ENCODE measurements at regions not wholly inside any gene's neighbourhood (a gene's known extent, or its start where the extent isn't known, plus 50 kb on each side); places are given as distances from the start of the nearest gene placed in this dataset.

GRCh38 chr1:72601035-72601674 is 318.8 kb upstream of the NEGR1 start:
- H3K4me3 Mint-ChIP-seq, result no peak overlapping the region
- H3K27ac Mint-ChIP-seq, result no peak overlapping the region
- POLR2A ChIA-PET, result no interaction called here
- H3K27me3 Mint-ChIP-seq (ENCODE audit: low read depth), result no peaks in the 10 kb centered on the region
- H3K9me3 Mint-ChIP-seq (ENCODE audit: insufficient read depth), result no peaks in the 10 kb centered on the region
- H3K36me3 Mint-ChIP-seq (ENCODE audit: low read depth), result no peaks in the 10 kb centered on the region
- CTCF ChIA-PET, result no interaction called here
- DNase-seq, result no peak
- ATAC-seq, result no peak
- H3K4me1 Mint-ChIP-seq (ENCODE audit: low read depth), result no peaks in the 10 kb centered on the region

DNA sequence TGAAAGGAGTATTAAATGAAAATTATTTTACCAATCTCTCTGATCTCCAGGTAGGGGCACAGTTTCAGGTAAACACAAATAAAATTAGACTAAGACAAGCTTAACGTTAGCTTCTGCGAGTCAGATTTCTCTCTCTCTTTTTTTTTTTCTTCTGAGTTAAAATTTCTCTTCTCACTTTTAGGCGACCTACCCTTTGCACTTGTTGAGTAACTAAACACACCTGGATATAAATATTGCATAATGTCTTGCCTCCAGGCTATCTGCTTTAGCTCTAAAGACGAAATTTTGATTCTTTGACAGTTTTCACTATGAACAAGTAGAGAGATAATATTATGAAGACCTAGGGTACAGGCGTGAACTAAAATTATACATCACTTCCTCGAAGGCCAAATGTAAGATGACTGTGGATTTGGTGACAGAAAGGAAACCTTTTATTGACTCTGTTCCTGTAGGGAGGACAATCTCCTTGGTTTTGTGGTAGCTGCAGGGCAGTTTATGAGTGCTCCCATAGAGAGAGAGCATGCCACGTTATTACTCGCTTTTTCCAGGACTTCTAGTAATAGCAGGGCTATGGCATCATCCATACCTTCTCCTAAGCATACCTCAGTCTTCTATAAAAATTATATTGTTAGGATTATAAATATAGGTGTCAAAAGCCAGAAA is 303.8 kb upstream of the NEGR1 start:
- CTCF ChIA-PET, result no interaction called here
- Mint-ChIP-seq H3K27me3 (ENCODE audit: low read depth) (no peaks in the 10 kb centered on the region), H3K9me3 (ENCODE audit: insufficient read depth) (no peaks in the 10 kb centered on the region), H3K36me3 (ENCODE audit: low read depth) (no peaks in the 10 kb centered on the region), H3K27ac (no peak overlapping the region), H3K4me1 (ENCODE audit: low read depth) (no peaks in the 10 kb centered on the region), H3K4me3 (no peak overlapping the region)
- POLR2A ChIA-PET, result no interaction called here
- DNase-seq, result no peak
- ATAC-seq, result no peak

GRCh38 chr1:72579629-72580028 is 297.3 kb upstream of the NEGR1 start:
- no peaks in the 10 kb centered on the region for H3K27me3 Mint-ChIP-seq (ENCODE audit: low read depth)
- no peak overlapping the region for H3K4me3 Mint-ChIP-seq
- POLR2A ChIA-PET, result no interaction called here
- CTCF ChIA-PET, result no interaction called here
- H3K4me1 Mint-ChIP-seq (ENCODE audit: low read depth), result no peaks in the 10 kb centered on the region
- DNase-seq (no peak), ATAC-seq (no peak)
- no peaks in the 10 kb centered on the region for H3K9me3 Mint-ChIP-seq (ENCODE audit: insufficient read depth)
- no peak overlapping the region for H3K27ac Mint-ChIP-seq
- no peaks in the 10 kb centered on the region for H3K36me3 Mint-ChIP-seq (ENCODE audit: low read depth)

GRCh38 chr1:72570815-72571214 is 288.5 kb upstream of the NEGR1 start:
- no peaks in the 10 kb centered on the region for H3K27me3 Mint-ChIP-seq (ENCODE audit: low read depth)
- no peak overlapping the region for H3K4me3 Mint-ChIP-seq
- POLR2A ChIA-PET, result no interaction called here
- ATAC-seq (no peak), DNase-seq (no peak)
- no peaks in the 10 kb centered on the region for H3K4me1 Mint-ChIP-seq (ENCODE audit: low read depth)
- CTCF ChIA-PET, result no interaction called here
- H3K36me3 Mint-ChIP-seq (ENCODE audit: low read depth), result no peaks in the 10 kb centered on the region
- H3K9me3 Mint-ChIP-seq (ENCODE audit: insufficient read depth), result no peaks in the 10 kb centered on the region
- H3K27ac Mint-ChIP-seq, result no peak overlapping the region

- no peaks in the 10 kb centered on the region for H3K27me3 Mint-ChIP-seq (ENCODE audit: low read depth)
- no peak overlapping the region for H3K27ac Mint-ChIP-seq
- ATAC-seq (no peak), DNase-seq (no peak)
- ChIA-PET POLR2A (no interaction called here), CTCF (no interaction called here)
- H3K4me1 Mint-ChIP-seq (ENCODE audit: low read depth), result no peaks in the 10 kb centered on the region
- no peaks in the 10 kb centered on the region for H3K36me3 Mint-ChIP-seq (ENCODE audit: low read depth)
- H3K9me3 Mint-ChIP-seq (ENCODE audit: insufficient read depth), result no peaks in the 10 kb centered on the region
- no peak overlapping the region for H3K4me3 Mint-ChIP-seq
Observed at GRCh38 chr1:72568113-72568512, 285.8 kb upstream of the NEGR1 start.

DNA sequence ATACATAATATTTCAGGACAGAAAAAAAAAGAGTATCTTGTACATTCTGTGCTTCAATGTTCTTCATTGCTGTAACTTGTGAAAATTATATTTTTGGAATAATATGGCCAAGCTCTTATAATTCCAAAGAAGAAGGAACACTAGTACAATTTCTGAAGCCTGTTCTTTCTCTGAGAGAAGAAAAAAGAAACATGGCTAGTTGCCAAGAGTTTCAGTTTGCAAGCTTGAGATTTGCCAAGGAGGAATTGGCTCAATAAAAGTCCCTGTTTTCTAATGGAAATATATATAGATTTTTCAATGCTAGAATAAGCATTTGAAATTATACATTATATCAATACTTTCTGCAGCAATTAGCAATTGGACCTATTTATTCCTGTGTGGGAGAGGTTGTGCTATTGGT is 285.2 kb upstream of the NEGR1 start:
- DNase-seq (no peak), ATAC-seq (no peak)
- no peaks in the 10 kb centered on the region for H3K4me1 Mint-ChIP-seq (ENCODE audit: low read depth)
- no peak overlapping the region for H3K4me3 Mint-ChIP-seq
- ChIA-PET POLR2A (no interaction called here), CTCF (no interaction called here)
- H3K27me3 Mint-ChIP-seq (ENCODE audit: low read depth), result no peaks in the 10 kb centered on the region
- H3K9me3 Mint-ChIP-seq (ENCODE audit: insufficient read depth), result no peaks in the 10 kb centered on the region
- H3K36me3 Mint-ChIP-seq (ENCODE audit: low read depth), result no peaks in the 10 kb centered on the region
- no peak overlapping the region for H3K27ac Mint-ChIP-seq

GRCh38 chr1:72564749-72565148 is 282.4 kb upstream of the NEGR1 start:
- POLR2A ChIA-PET, result no interaction called here
- H3K27me3 Mint-ChIP-seq (ENCODE audit: low read depth), result no peaks in the 10 kb centered on the region
- DNase-seq (no peak), ATAC-seq (no peak)
- H3K27ac Mint-ChIP-seq, result no peak overlapping the region
- H3K36me3 Mint-ChIP-seq (ENCODE audit: low read depth), result no peaks in the 10 kb centered on the region
- no peaks in the 10 kb centered on the region for H3K9me3 Mint-ChIP-seq (ENCODE audit: insufficient read depth)
- CTCF ChIA-PET, result no interaction called here
- no peak overlapping the region for H3K4me3 Mint-ChIP-seq
- no peaks in the 10 kb centered on the region for H3K4me1 Mint-ChIP-seq (ENCODE audit: low read depth)

- ATAC-seq, result no peak
- DNase-seq, result no peak
Observed at GRCh38 chr1:72557446-72558049, 275.2 kb upstream of the NEGR1 start.

GRCh38 chr1:72547412-72547811 is 265.1 kb upstream of the NEGR1 start:
- ChIA-PET POLR2A (no interaction called here), CTCF (no interaction called here)

More at GRCh38 chr1:72557446-72558049, 275.2 kb upstream of the NEGR1 start:
- H3K4me1 Mint-ChIP-seq (ENCODE audit: low read depth), result no peaks in the 10 kb centered on the region
- ChIA-PET CTCF (no interaction called here), POLR2A (no interaction called here)
- no peak overlapping the region for H3K4me3 Mint-ChIP-seq
- H3K36me3 Mint-ChIP-seq (ENCODE audit: low read depth), result no peaks in the 10 kb centered on the region
- H3K9me3 Mint-ChIP-seq (ENCODE audit: insufficient read depth), result no peaks in the 10 kb centered on the region
- no peaks in the 10 kb centered on the region for H3K27me3 Mint-ChIP-seq (ENCODE audit: low read depth)
- no peak overlapping the region for H3K27ac Mint-ChIP-seq

DNA sequence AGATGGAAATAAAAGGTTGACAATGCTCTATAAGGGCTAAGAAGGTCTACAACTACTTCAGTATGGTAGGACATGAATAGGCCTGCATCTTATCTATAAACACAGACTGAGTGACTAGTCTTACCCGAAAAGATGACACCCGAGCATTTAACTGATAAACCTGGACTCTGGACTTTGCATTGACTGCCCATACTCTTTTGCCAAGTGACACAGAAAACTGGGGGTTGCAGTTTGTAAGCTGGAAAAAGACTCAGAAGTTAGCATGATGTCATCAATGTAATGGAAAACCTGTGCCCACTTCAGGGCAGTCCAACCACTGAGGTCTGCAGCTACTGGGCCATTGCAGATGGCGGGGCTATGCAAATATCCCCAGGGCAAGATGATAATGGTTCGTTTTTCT is 258.3 kb upstream of the NEGR1 start:
- no peak for ATAC-seq
- no peaks in the 10 kb centered on the region for H3K36me3 Mint-ChIP-seq (ENCODE audit: low read depth)
- no peak overlapping the region for H3K4me3 Mint-ChIP-seq
- CTCF ChIA-PET, result no interaction called here
- POLR2A ChIA-PET, result no interaction called here
- no peak overlapping the region for H3K27ac Mint-ChIP-seq
- H3K27me3 Mint-ChIP-seq (ENCODE audit: low read depth), result no peaks in the 10 kb centered on the region
- no peaks in the 10 kb centered on the region for H3K4me1 Mint-ChIP-seq (ENCODE audit: low read depth)
- H3K9me3 Mint-ChIP-seq (ENCODE audit: insufficient read depth), result no peaks in the 10 kb centered on the region
- no peak for DNase-seq

More at GRCh38 chr1:72547412-72547811, 265.1 kb upstream of the NEGR1 start:
- H3K27ac Mint-ChIP-seq, result no peak overlapping the region
- no peaks in the 10 kb centered on the region for H3K9me3 Mint-ChIP-seq (ENCODE audit: insufficient read depth)
- H3K4me3 Mint-ChIP-seq, result no peak overlapping the region
- ATAC-seq, result no peak
- H3K4me1 Mint-ChIP-seq (ENCODE audit: low read depth), result no peaks in the 10 kb centered on the region
- H3K27me3 Mint-ChIP-seq (ENCODE audit: low read depth), result no peaks in the 10 kb centered on the region
- H3K36me3 Mint-ChIP-seq (ENCODE audit: low read depth), result no peaks in the 10 kb centered on the region
- DNase-seq, result no peak

- H3K36me3 Mint-ChIP-seq (ENCODE audit: low read depth), result no peaks in the 10 kb centered on the region
- H3K27me3 Mint-ChIP-seq (ENCODE audit: low read depth), result no peaks in the 10 kb centered on the region
- POLR2A ChIA-PET, result no interaction called here
- no peaks in the 10 kb centered on the region for H3K9me3 Mint-ChIP-seq (ENCODE audit: insufficient read depth)
- H3K27ac Mint-ChIP-seq, result no peak overlapping the region
- DNase-seq, result no peak
- H3K4me3 Mint-ChIP-seq, result no peak overlapping the region
- H3K4me1 Mint-ChIP-seq (ENCODE audit: low read depth), result no peaks in the 10 kb centered on the region
- ATAC-seq, result no peak
- CTCF ChIA-PET, result no interaction called here
Observed at GRCh38 chr1:72535470-72535869, 253.1 kb upstream of the NEGR1 start.

DNA sequence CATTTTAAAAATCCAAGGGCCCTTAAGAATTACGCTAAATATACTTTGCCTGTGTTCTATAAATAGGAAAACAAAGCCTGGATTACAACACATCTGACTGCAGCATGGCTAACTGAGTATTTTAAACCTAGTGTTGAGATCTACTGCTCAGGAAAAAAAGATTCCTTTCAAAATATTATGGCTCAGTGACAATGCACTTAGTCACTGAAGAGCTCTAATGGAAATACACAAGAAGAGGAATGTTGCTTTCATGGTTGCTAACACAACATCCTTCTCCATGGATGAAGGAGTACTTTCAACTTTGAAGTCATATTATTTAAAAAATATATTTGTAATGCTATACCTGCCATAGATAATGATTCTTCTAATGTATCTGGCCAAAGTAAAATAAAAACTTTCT is 248.3 kb upstream of the NEGR1 start:
- no peaks in the 10 kb centered on the region for H3K9me3 Mint-ChIP-seq (ENCODE audit: insufficient read depth)
- DNase-seq (no peak), ATAC-seq (no peak)
- POLR2A ChIA-PET, result no interaction called here
- H3K27me3 Mint-ChIP-seq (ENCODE audit: low read depth), result no peaks in the 10 kb centered on the region
- H3K4me1 Mint-ChIP-seq (ENCODE audit: low read depth), result no peaks in the 10 kb centered on the region
- no peak overlapping the region for H3K27ac Mint-ChIP-seq
- no peaks in the 10 kb centered on the region for H3K36me3 Mint-ChIP-seq (ENCODE audit: low read depth)
- CTCF ChIA-PET, result no interaction called here
- H3K4me3 Mint-ChIP-seq, result no peak overlapping the region

DNA sequence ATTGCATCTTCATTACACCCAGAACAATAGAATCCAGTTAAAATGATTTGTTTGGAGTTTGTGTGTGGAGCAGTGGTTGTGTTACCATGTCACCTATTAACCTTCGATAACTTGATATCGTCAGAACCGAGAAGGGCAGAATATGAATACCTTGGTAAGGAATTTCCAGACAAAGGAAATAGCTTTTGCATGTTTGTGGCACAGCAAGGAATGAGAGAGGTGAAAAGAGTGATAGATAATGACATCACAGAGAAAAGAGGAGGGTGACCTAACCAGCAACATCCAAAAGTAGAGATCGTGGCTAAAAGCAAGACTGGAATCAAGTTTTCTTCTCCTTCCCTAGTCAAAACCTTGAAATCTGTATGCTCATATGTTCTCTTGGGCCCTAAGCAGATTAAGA is 244.6 kb upstream of the NEGR1 start:
- POLR2A ChIA-PET, result no interaction called here

More for the DNA sequence above, 244.6 kb upstream of the NEGR1 start:
- H3K4me3 Mint-ChIP-seq, result no peak overlapping the region
- ATAC-seq (no peak), DNase-seq (no peak)
- no peaks in the 10 kb centered on the region for H3K4me1 Mint-ChIP-seq (ENCODE audit: low read depth)
- no peaks in the 10 kb centered on the region for H3K9me3 Mint-ChIP-seq (ENCODE audit: insufficient read depth)
- H3K36me3 Mint-ChIP-seq (ENCODE audit: low read depth), result no peaks in the 10 kb centered on the region
- CTCF ChIA-PET, result no interaction called here
- no peaks in the 10 kb centered on the region for H3K27me3 Mint-ChIP-seq (ENCODE audit: low read depth)
- H3K27ac Mint-ChIP-seq, result no peak overlapping the region

Data from activated CD8-positive, alpha-beta T cell treated with anti-CD3 and anti-CD28 coated beads, Interleukin-2, amount 10 ng/mL, durations not matched to agents 7 days and 5 days (primary cell).